ENCODE measurements at regions not wholly inside any gene's neighbourhood (a gene's known extent, or its start where the extent isn't known, plus 50 kb on each side); places are given as distances from the start of the nearest gene placed in this dataset.

GRCh38 chr5:74051076-74051475, 425.1 kb downstream of the ARHGEF28 start:
- no peak overlapping the region for H2BK120ac ChIP-seq (replicated peaks; ENCODE audit: low read depth, low read length)
- no peaks in the 10 kb centered on the region for H4K20me1 ChIP-seq (replicated peaks in 1 of 2; ENCODE audit: control insufficient read depth in 1 of 2, insufficient read depth in 2 of 2, low read length in 2 of 2)
- H3K23ac ChIP-seq (ENCODE audit: insufficient read length), result no peak overlapping the region
- DNase-seq (ENCODE audit: low read depth in 1 of 2, low spot score in 2 of 2) (no peak), FAIRE-seq (no peak)
- H3K4me3 ChIP-seq (ENCODE audit: extremely low read depth in 1 of 4, insufficient read depth in 2 of 4, low read depth in 3 of 4, low read length in 4 of 4), result no peak overlapping the region
- H3K18ac ChIP-seq (ENCODE audit: extremely low read depth, low read length), result no peak overlapping the region
- no peak overlapping the region for H3K14ac ChIP-seq (ENCODE audit: insufficient read length)
- H2BK5ac ChIP-seq (ENCODE audit: low read depth, low read length), result no peak overlapping the region
- H4K91ac ChIP-seq (replicated peaks; ENCODE audit: insufficient read length, low read length), result no peak overlapping the region
- H4K5ac ChIP-seq (ENCODE audit: insufficient read length, low read depth, low read length), result no peak overlapping the region
- no peak overlapping the region for H2BK12ac ChIP-seq (ENCODE audit: low read depth, low read length)
- no peak overlapping the region for H2BK15ac ChIP-seq (ENCODE audit: low read length)
- H3K79me2 ChIP-seq (ENCODE audit: control insufficient read depth in 1 of 2, insufficient read depth in 2 of 2, low read length in 2 of 2), result no peaks in the 10 kb centered on the region
- no peak overlapping the region for H4K8ac ChIP-seq (ENCODE audit: extremely low read depth, insufficient read depth, low read length)
- no peaks in the 10 kb centered on the region for H3K79me1 ChIP-seq (ENCODE audit: low read depth, low read length)
- H3K4ac ChIP-seq (replicated peaks; ENCODE audit: insufficient read length, low read depth, low read length), result no peak overlapping the region
- POLR2A ChIA-PET (ENCODE audit: partially characterized antibody), result no interaction called here
- H2AK5ac ChIP-seq (ENCODE audit: low read depth, low read length), result no peak overlapping the region
- no peak overlapping the region; the same call in 1 of the 2 replicates for H2AFZ ChIP-seq (ENCODE audit: low read length)
- no peaks in the 10 kb centered on the region for H3K36me3 ChIP-seq (ENCODE audit: control insufficient read depth in 2 of 4, insufficient read depth in 4 of 4, low read length in 3 of 4)
- H3K27ac ChIP-seq (ENCODE audit: low read depth, low read length), result no peak overlapping the region
- no peak overlapping the region for H2BK20ac ChIP-seq (ENCODE audit: low read length)
- no peak overlapping the region for H3K4me2 ChIP-seq (ENCODE audit: insufficient read depth in 1 of 2, low read depth in 2 of 2, low read length in 2 of 2)
- peaks cover 0 to 7% (median 0%) of the 10 kb centered on the region in 4 experiments; a peak in 1 of 7 replicates for H3K4me1 ChIP-seq (replicated peaks in 1 of 4; ENCODE audit: control insufficient read depth in 3 of 4, insufficient read depth in 4 of 4, low read length in 3 of 4)
- CTCF ChIA-PET (ENCODE audit: partially characterized antibody), result interaction anchor here (1.0 to 2.0 kb wide), 5 partner anchors 9 to 593 kb away, joined by 3 to 6 read pairs (median 4); no protein-coding TSS in a partner anchor
- no peaks in the 10 kb centered on the region for H3K9me3 ChIP-seq (ENCODE audit: insufficient read depth in 2 of 2, low read depth in 1 of 2, low read length in 1 of 2)
- no peak overlapping the region for H3K56ac ChIP-seq (replicated peaks; ENCODE audit: insufficient read length, low read depth, low read length)
- no peak overlapping the region for H3K9ac ChIP-seq (replicated peaks in 1 of 4; ENCODE audit: extremely low read depth in 1 of 4, low read depth in 3 of 4, low read length in 3 of 4)
- 93% methylated on average over 2 of the region's 2 CpGs; no CpG with 5 or more reads in 1 of the 2 experiments for WGBS, 2 experiments (ENCODE audit: extremely low coverage in 1 of 2, insufficient coverage in 1 of 2, insufficient read length in 1 of 2, insufficient replicate concordance in 2 of 2, low coverage in 1 of 2, low lambda C conversion rate in 2 of 2, missing lambda C conversion rate in 1 of 2)
- no peaks in the 10 kb centered on the region for H3K23me2 ChIP-seq (ENCODE audit: low read depth, low read length)
- no peaks in the 10 kb centered on the region; a peak in 1 of 7 replicates for H3K27me3 ChIP-seq (replicated peaks in 1 of 4; ENCODE audit: control insufficient read depth in 3 of 4, extremely low read depth in 1 of 4, insufficient read depth in 3 of 4, low read length in 3 of 4)
- TF ChIP-seq GABPA (IDR thresholded peaks at IDR 0.05; ENCODE audit: borderline replicate concordance, insufficient read depth, low read length) (no peak), KDM5A (IDR thresholded peaks at IDR 0.05; ENCODE audit: low read length) (no peak), SP2 (IDR thresholded peaks at IDR 0.05; ENCODE audit: low read length) (no peak), SUZ12 (IDR thresholded peaks at IDR 0.05; ENCODE audit: low read length) (no peak), ATF2 (IDR thresholded peaks at IDR 0.05; ENCODE audit: low read length) (no peak), SAP30 (IDR thresholded peaks at IDR 0.05; ENCODE audit: insufficient read depth, insufficient replicate concordance, low read length) (no peak), PHF8 (conservative IDR thresholded peaks at IDR 0.05; ENCODE audit: low read depth, low read length) (no peak), POLR2A (IDR thresholded peaks at IDR 0.05; ENCODE audit: control extremely low read depth in 1 of 2, low read depth in 2 of 2, low read length in 2 of 2) (no peak)
